ENCODE measurements at regions not wholly inside any gene's neighbourhood (a gene's known extent, or its start where the extent isn't known, plus 50 kb on each side); places are given as distances from the start of the nearest gene placed in this dataset.
A peak's percentile ranks its signal among the peaks of the same experiment; 100 is the strongest.

GRCh38 chr2:18976168-18976961 is 382.1 kb downstream of the OSR1 start:
- ChIA-PET CTCF (no interaction called here), POLR2A (ENCODE audit: unreplicated experiment) (interaction anchor here (0.6 kb wide), 1 partner anchor 77 kb away, joined by 4 read pairs; no protein-coding TSS in a partner anchor)
- intact Hi-C loops (cut with micrococcal nuclease): loop anchor here (1.0 kb wide), 1 partner anchor 15 kb away; no protein-coding TSS in a partner anchor
- H3K4me2 ChIP-seq (ENCODE audit: low read length): peak overlapping the region; percentile 51
- peaks cover under 1% of the 10 kb centered on the region for H3F3A ChIP-seq (ENCODE audit: low read length, unreplicated experiment)
- peak overlapping the region; percentile 24; the same call in 1 of the 2 replicates for H2AFZ ChIP-seq (ENCODE audit: low read length)
- TF ChIP-seq EZH2 (IDR thresholded peaks at IDR 0.05; ENCODE audit: low read length, unreplicated experiment) (no peak), EZH2phosphoT487 (IDR thresholded peaks at IDR 0.05; ENCODE audit: borderline replicate concordance, low read length) (no peak), CTCF (conservative IDR thresholded peaks at IDR 0.05; ENCODE audit: low read depth, low read length) (no peak)
- H3K79me2 ChIP-seq (ENCODE audit: low read length): no peaks in the 10 kb centered on the region
- peak; percentile 89 for DNase-seq
- peak overlapping the region; percentile 7; the same call in 1 of the 2 replicates for H3K9ac ChIP-seq (ENCODE audit: low read length)
- no peaks in the 10 kb centered on the region for H3K9me2 ChIP-seq (replicated peaks; ENCODE audit: low read length)
- peak overlapping the region; percentile 64 for H3K27ac ChIP-seq (ENCODE audit: low read length)
- no peaks in the 10 kb centered on the region for H3K36me3 ChIP-seq (ENCODE audit: low read depth, low read length)
- H3K9me3 ChIP-seq (ENCODE audit: low read length): no peaks in the 10 kb centered on the region
- ATAC-seq: peak; percentile 81
- no peaks in the 10 kb centered on the region for H4K20me1 ChIP-seq (ENCODE audit: low read length)
- no TSS peak for BruUV-seq (replicated peaks)
- no peaks in the 10 kb centered on the region for H3K27me3 ChIP-seq (ENCODE audit: low read length)
- peak overlapping the region; percentile 14 for H3K4me3 ChIP-seq (ENCODE audit: low read length)
- peaks cover 30% of the 10 kb centered on the region for H3K4me1 ChIP-seq (ENCODE audit: insufficient read depth, low read length)

GRCh38 chr2:18975506-18976167 is 382.8 kb downstream of the OSR1 start:
- intact Hi-C loops (cut with micrococcal nuclease): loop anchor here (1.0 kb wide), 1 partner anchor 16 kb away; no protein-coding TSS in a partner anchor
- no peaks in the 10 kb centered on the region for H3K36me3 ChIP-seq (ENCODE audit: low read depth, low read length)
- TF ChIP-seq EZH2phosphoT487 (IDR thresholded peaks at IDR 0.05; ENCODE audit: borderline replicate concordance, low read length) (no peak), CTCF (conservative IDR thresholded peaks at IDR 0.05; ENCODE audit: low read depth, low read length) (no peak), EZH2 (IDR thresholded peaks at IDR 0.05; ENCODE audit: low read length, unreplicated experiment) (no peak)
- H3K4me1 ChIP-seq (ENCODE audit: insufficient read depth, low read length): peaks cover 37% of the 10 kb centered on the region
- H4K20me1 ChIP-seq (ENCODE audit: low read length): no peaks in the 10 kb centered on the region
- no peaks in the 10 kb centered on the region for H3K9me2 ChIP-seq (replicated peaks; ENCODE audit: low read length)
- H3K4me2 ChIP-seq (ENCODE audit: low read length): peak overlapping the region; percentile 51
- H3F3A ChIP-seq (ENCODE audit: low read length, unreplicated experiment): peaks cover 6% of the 10 kb centered on the region
- ChIA-PET POLR2A (ENCODE audit: unreplicated experiment) (interaction anchor here (0.6 kb wide), 1 partner anchor 76 kb away, joined by 4 read pairs; no protein-coding TSS in a partner anchor), CTCF (no interaction called here)
- no TSS peak for BruUV-seq (replicated peaks)
- H2AFZ ChIP-seq (ENCODE audit: low read length): peak overlapping the region; percentile 24; the same call in 1 of the 2 replicates
- DNase-seq (no peak), ATAC-seq (no peak)
- H3K9ac ChIP-seq (ENCODE audit: low read length): peak overlapping the region; percentile 7; the same call in 1 of the 2 replicates
- H3K79me2 ChIP-seq (ENCODE audit: low read length): no peaks in the 10 kb centered on the region
- peak overlapping the region; percentile 64 for H3K27ac ChIP-seq (ENCODE audit: low read length)
- H3K9me3 ChIP-seq (ENCODE audit: low read length): no peaks in the 10 kb centered on the region
- H3K4me3 ChIP-seq (ENCODE audit: low read length): peak overlapping the region; percentile 14; the same call in 1 of the 2 replicates
- H3K27me3 ChIP-seq (ENCODE audit: low read length): no peaks in the 10 kb centered on the region
